Duodenal mucosa (tissue), 2 donors: ENCODE measurements at regions not wholly inside any gene's neighbourhood (a gene's known extent, or its start where the extent isn't known, plus 50 kb on each side); places are given as distances from the start of the nearest gene placed in this dataset.

Experiments
- H3K27ac ChIP-seq: one replicate; pipeline ENCODE4 v1.7.0; 2013; ENCODE audit warnings: low read depth, low read length
- H3K27me3 ChIP-seq, 2 donors: one replicate each; pipeline ENCODE4 v1.7.0; 2013; ENCODE audit warnings: low read length in 2 of 2, control low read depth in 1 of 2; ENCODE audit not compliant: insufficient read depth in 2 of 2, control insufficient read depth in 1 of 2
- H3K36me3 ChIP-seq, 2 donors: one replicate each; pipeline ENCODE4 v1.7.0; 2013; ENCODE audit warnings: low read length in 2 of 2, control low read depth in 1 of 2; ENCODE audit not compliant: insufficient read depth in 2 of 2, control insufficient read depth in 1 of 2
- H3K4me1 ChIP-seq, 2 donors: one replicate each; pipeline ENCODE4 v1.7.0; 2013; ENCODE audit warnings: low read length in 2 of 2, control low read depth in 1 of 2; ENCODE audit not compliant: insufficient read depth in 2 of 2, control insufficient read depth in 1 of 2
- H3K4me3 ChIP-seq, 2 donors: one replicate each; pipeline ENCODE4 v1.7.0; 2013; ENCODE audit warnings: low read length in 2 of 2, low read depth in 1 of 2
- H3K9ac ChIP-seq, 2 donors: one replicate each; pipeline ENCODE4 v1.7.0; 2013; ENCODE audit warnings: low read length in 2 of 2, low read depth in 1 of 2
- H3K9me3 ChIP-seq, 2 donors: one replicate each; pipeline ENCODE4 v1.7.0; 2013; ENCODE audit warnings: low read length in 2 of 2, control low read depth in 1 of 2; ENCODE audit not compliant: control insufficient read depth in 1 of 2

DNA sequence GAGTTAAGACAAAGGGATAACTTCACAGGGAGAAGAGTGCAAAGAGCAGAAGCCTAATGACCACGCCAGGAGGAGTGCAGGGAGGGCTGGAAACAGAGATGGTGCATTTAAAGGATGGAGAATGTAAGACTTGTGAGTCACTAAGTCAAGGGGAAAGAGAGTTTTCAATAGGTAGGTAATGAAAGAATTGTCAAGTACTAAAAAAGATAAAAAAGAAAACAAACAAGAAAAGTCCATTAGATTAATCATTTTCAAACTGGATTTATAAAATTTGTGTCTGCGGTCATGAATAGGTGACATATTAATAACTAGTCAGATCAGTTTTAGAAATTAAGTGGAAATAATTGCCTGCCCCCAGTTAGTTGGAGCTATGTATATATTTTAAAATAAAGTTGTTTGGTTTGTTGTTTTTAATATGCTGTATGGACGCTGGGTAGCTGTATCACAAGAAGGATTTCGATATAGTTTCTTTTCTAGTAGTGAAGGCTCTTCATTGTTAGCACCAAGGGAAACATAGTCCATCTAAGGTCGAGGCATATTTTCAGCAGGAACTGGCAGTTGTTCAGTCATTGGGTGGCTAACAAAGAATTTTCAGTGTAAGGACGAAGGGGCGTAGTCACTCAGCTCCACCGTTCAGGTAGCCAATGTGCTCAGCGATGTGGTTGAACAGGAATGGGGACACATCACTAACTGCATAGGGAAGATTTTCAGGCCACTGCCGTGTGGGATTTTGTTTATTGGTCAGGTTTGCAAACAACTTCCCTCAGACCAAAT lies 203.0 kb downstream of the TGFB2 start:
- H3K9me3 ChIP-seq: no peaks in the 10 kb centered on the region
- no peaks in the 10 kb centered on the region for H3K4me1 ChIP-seq
- H3K4me3 ChIP-seq: no peak overlapping the region
- H3K27ac ChIP-seq: no peak overlapping the region
- H3K27me3 ChIP-seq: no peaks in the 10 kb centered on the region
- no peaks in the 10 kb centered on the region for H3K36me3 ChIP-seq
- no peak overlapping the region for H3K9ac ChIP-seq

DNA sequence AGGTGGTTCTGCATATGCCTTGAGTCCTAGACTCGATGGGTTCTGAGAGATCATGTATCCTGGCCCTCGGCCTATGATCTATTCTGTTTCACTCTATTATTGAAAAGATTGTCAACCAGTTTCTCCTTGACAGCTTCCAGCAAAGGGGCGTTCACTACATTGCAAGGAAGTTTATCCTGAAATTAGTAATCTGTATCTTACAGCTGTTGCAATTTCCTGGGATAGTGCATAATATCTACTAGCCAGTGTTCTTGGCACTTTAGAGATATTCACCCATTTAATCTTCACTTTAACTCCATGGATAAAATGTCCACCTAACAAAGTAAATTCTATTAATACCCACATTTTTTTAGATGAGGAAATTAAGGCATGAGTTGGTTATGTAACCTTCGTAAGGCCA lies 203.6 kb downstream of the TGFB2 start:
- H3K27me3 ChIP-seq: no peaks in the 10 kb centered on the region
- no peak overlapping the region for H3K27ac ChIP-seq
- no peaks in the 10 kb centered on the region for H3K4me1 ChIP-seq
- H3K4me3 ChIP-seq: no peak overlapping the region
- H3K9ac ChIP-seq: no peak overlapping the region
- H3K36me3 ChIP-seq: no peaks in the 10 kb centered on the region
- H3K9me3 ChIP-seq: no peaks in the 10 kb centered on the region

DNA sequence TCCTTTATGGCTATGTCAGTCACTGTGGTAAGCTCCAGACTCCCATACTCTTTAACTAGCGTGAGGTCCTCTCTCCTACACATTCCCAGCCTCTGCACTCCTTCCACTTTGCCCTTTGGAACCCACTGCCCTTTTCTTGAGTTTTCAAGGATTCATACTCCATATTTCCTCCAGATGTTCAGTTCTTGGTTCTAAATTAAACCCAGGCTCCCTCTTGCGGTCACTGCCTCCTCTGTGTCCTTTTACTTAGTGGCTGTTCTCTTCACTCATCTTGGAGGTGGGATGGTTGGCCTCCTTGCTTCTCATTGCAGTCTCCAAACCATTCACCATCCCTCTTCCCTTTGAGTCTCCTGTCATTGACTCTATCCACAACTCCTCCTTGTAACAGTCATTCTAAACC lies 208.1 kb downstream of the TGFB2 start:
- Histone ChIP-seq H3K4me3 (no peak overlapping the region), H3K27me3 (no peaks in the 10 kb centered on the region), H3K9ac (no peak overlapping the region), H3K27ac (no peak overlapping the region), H3K9me3 (no peaks in the 10 kb centered on the region), H3K4me1 (no peaks in the 10 kb centered on the region), H3K36me3 (no peaks in the 10 kb centered on the region)

DNA sequence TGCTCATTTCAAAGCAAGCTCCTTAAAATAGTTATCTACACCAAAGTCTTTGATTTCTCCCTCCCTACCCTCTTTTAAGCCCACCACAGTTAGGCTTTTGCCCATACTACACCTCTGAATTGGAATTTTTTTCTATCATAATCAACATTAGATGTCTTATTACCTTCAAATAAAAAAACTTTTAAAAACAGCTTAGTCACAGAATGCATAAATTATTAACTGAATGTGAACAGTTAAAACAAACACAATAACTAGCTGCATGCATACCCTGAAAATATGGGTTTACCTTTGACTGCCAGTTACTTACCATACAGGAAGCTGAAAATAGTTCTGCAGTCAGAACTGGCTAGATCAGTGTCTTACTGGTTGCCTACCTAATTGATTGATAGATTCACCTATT lies 210.9 kb downstream of the TGFB2 start:
- Histone ChIP-seq H3K4me3 (no peak overlapping the region), H3K27ac (no peak overlapping the region), H3K9me3 (no peaks in the 10 kb centered on the region), H3K4me1 (no peaks in the 10 kb centered on the region), H3K9ac (no peak overlapping the region), H3K36me3 (no peaks in the 10 kb centered on the region), H3K27me3 (no peaks in the 10 kb centered on the region)

DNA sequence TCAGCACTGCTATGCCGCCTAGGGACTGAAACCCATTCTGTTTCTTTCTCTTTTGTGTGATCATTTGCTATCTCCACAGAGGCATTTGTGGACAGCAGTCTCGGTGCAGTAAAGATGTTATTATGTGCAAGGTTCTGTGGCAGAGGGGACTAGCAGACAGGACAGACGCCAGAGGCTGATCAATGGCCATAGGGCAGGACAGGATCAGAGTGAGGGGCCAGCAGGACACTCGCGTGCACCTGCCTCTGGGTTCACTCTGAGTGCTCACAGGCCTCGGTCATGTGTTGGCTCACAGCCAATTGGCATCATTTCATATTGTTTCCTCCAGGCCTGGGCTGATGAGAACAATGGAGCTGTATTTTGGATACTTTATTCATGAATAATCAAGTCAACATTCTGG lies 212.6 kb downstream of the TGFB2 start:
- no peaks in the 10 kb centered on the region for H3K36me3 ChIP-seq
- H3K27me3 ChIP-seq: no peaks in the 10 kb centered on the region
- no peaks in the 10 kb centered on the region for H3K4me1 ChIP-seq
- H3K27ac ChIP-seq: no peak overlapping the region
- H3K9me3 ChIP-seq: no peaks in the 10 kb centered on the region
- no peak overlapping the region for H3K4me3 ChIP-seq
- H3K9ac ChIP-seq: no peak overlapping the region

DNA sequence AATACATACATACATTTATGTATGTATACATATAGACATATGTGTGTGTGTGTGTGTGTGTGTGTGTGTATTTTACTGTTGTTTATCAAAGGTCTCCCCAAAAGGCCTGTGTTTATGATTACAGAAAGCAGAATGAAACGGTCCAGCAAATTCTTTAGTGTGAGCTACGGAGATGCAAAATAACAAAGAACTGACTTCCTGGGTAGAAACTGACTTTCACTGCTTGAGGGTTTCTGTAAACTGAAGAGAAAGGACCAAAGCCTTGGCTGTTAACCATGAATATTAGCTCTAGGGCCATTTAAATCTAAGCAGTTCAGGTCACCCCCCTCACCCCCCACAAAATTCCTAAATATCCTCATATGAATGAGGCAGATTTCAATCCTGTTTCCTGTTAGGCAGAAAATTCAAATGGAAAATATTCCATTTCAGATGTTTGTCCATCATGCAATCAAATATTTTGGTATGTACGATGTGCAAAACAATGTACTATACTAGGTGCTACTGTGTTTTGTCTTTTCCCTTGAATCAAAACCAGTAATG lies 213.2 kb downstream of the TGFB2 start:
- no peaks in the 10 kb centered on the region for H3K9me3 ChIP-seq
- H3K4me1 ChIP-seq: no peaks in the 10 kb centered on the region
- no peak overlapping the region for H3K27ac ChIP-seq
- H3K4me3 ChIP-seq: no peak overlapping the region
- H3K36me3 ChIP-seq: no peaks in the 10 kb centered on the region
- H3K27me3 ChIP-seq: no peaks in the 10 kb centered on the region
- H3K9ac ChIP-seq: no peak overlapping the region

DNA sequence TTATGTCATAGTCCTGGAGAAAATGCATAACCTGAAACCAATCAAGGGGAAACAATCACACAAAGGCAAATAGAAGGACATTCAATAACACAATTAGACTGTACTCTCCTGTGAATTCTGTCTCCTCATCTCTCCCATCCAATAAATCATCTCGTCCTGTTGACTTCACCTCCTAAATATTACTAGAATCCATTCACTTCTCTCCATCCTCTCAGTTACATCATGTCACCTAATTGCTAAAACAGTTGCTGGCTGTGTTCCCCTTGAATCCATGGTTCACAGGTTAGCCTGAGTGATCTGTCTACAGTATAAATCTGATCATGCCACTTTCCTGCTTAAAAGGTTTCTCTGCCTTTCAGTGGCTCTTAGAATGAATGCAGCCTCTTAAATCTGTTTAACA lies 220.2 kb downstream of the TGFB2 start:
- no peak overlapping the region for H3K4me3 ChIP-seq
- H3K9me3 ChIP-seq: no peaks in the 10 kb centered on the region
- no peak overlapping the region for H3K27ac ChIP-seq
- H3K9ac ChIP-seq: no peak overlapping the region
- H3K4me1 ChIP-seq: no peaks in the 10 kb centered on the region
- H3K27me3 ChIP-seq: no peaks in the 10 kb centered on the region
- no peaks in the 10 kb centered on the region for H3K36me3 ChIP-seq

DNA sequence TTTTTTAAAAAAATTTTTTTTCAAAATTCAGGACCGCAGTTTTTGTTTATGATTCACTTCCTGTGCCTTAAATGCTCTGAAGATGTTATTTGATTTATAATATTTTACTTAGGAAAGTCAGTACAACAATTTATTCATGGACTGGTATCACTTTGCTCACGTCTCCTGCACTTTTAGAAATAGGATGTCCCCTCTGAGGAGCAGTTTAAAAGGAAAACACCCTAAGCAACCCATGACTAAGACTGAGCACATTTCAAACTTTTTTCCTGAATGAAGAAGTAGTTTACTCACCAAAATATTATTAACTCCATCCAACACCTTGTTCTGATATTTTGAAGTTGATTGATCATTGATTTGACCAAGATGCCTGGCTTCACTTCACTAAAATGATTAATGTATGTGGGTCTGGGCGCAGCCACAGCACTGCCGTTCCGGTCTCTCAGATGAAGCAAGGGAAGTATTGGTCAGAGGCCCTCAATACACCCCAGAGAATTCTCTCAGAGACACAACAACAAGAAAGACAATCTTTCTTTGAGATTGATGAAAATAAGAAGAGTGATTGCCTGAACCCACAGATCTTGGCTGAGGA lies 223.9 kb downstream of the TGFB2 start:
- Histone ChIP-seq H3K27me3 (no peaks in the 10 kb centered on the region), H3K4me1 (no peaks in the 10 kb centered on the region), H3K9ac (no peak overlapping the region), H3K9me3 (no peaks in the 10 kb centered on the region), H3K27ac (no peak overlapping the region), H3K36me3 (no peaks in the 10 kb centered on the region), H3K4me3 (no peak overlapping the region)

DNA sequence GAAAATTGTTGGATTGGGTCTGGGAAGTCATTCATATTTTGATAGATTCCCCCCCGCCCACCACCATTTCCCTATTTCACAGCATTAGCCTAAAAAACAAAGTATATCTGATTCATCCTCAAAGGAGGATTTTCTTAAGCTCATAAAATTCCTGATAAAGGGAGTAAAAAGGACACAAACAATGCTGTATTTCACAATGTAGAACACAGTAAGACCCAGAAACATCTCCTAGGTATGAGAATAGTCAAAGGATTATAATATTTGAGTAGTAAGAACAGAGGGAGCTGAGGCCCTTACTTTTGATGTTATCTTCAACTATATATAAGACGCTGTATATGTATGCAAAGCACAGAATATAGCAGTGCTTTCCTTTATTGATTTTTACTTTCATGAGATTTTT lies 225.3 kb downstream of the TGFB2 start:
- Histone ChIP-seq H3K9me3 (no peaks in the 10 kb centered on the region), H3K36me3 (no peaks in the 10 kb centered on the region), H3K9ac (no peak overlapping the region), H3K4me1 (no peaks in the 10 kb centered on the region), H3K27me3 (no peaks in the 10 kb centered on the region), H3K27ac (no peak overlapping the region), H3K4me3 (no peak overlapping the region)

DNA sequence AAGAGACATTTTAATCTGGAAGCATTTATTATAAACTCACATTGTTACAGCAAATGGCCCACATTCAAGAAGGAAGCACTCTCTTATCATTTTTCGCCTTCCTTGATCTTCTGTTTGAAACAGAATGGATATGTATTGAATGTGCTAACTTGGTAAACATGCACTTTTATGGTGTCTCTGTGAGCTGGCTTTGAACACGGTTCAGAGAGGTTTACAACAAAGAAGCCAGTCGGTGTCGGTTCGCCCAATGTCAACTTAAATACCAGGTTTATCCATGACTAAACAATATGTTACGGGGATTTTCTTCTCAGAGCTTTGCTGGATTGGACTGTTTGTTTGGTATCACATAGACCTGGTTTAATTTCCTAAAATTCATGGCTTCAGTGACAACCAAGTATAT lies 226.4 kb downstream of the TGFB2 start:
- Histone ChIP-seq H3K36me3 (no peaks in the 10 kb centered on the region), H3K9ac (no peak overlapping the region), H3K4me1 (no peaks in the 10 kb centered on the region), H3K27ac (no peak overlapping the region), H3K4me3 (no peak overlapping the region), H3K9me3 (no peaks in the 10 kb centered on the region), H3K27me3 (no peaks in the 10 kb centered on the region)
